Neural progenitor cell (in vitro differentiated cells): ENCODE measurements at regions not wholly inside any gene's neighbourhood (a gene's known extent, or its start where the extent isn't known, plus 50 kb on each side); places are given as distances from the start of the nearest gene placed in this dataset.

Experiments
- DNase-seq: peaks from one replicate; pipeline ENCODE4 v3.0.0-alpha.2; 2016; ENCODE audit warnings: low spot score
- H2AFZ ChIP-seq: fragments of 200-600 bp; sonication (generic); replicated peaks from 2 replicates; pipeline ENCODE4 v1.6.1; 2016; ENCODE audit warnings: antibody characterized with exemption
- H3F3A ChIP-seq: fragments of 200-600 bp; sonication (generic); 2 replicates; pipeline ENCODE4 v1.6.1; 2016; ENCODE audit warnings: antibody characterized with exemption, low read depth
- H3K27ac ChIP-seq: fragments of 200-600 bp; sonication (generic); 2 replicates; pipeline ENCODE4 v1.5.1; 2016; ENCODE audit warnings: mild to moderate bottlenecking
- H3K27me3 ChIP-seq: fragments of 200-600 bp; sonication (generic); 2 replicates; pipeline ENCODE4 v1.6.1; 2016; ENCODE audit warnings: mild to moderate bottlenecking, moderate library complexity
- H3K36me3 ChIP-seq: fragments of 200-600 bp; sonication (generic); 2 replicates; pipeline ENCODE4 v1.5.1; 2016
- H3K4me1 ChIP-seq: fragments of 200-600 bp; sonication (generic); 2 replicates; pipeline ENCODE4 v1.6.1; 2016; ENCODE audit warnings: mixed run types
- H3K4me2 ChIP-seq: fragments of 200-600 bp; sonication (generic); 2 replicates; pipeline ENCODE4 v1.6.1; 2016
- H3K4me3 ChIP-seq: fragments of 200-600 bp; sonication (generic); 2 replicates; pipeline ENCODE4 v1.5.1; 2016
- H3K79me2 ChIP-seq: fragments of 200-600 bp; sonication (generic); 2 replicates; pipeline ENCODE4 v1.6.1; 2016; ENCODE audit warnings: low read depth
- H3K9ac ChIP-seq: fragments of 200-600 bp; sonication (generic); 2 replicates; pipeline ENCODE4 v1.6.1; 2016
- H3K9me3 ChIP-seq: fragments of 200-600 bp; sonication (generic); 2 replicates; pipeline ENCODE4 v1.5.1; 2016; ENCODE audit warnings: low read depth
- H4K20me1 ChIP-seq: fragments of 200-600 bp; sonication (generic); 2 replicates; pipeline ENCODE4 v1.6.1; 2016; ENCODE audit warnings: low read depth
- H3K27ac Mint-ChIP-seq: 3 replicates; pipeline ENCODE4 v1.8.0; 2021; ENCODE audit warnings: mixed read lengths
- H3K27me3 Mint-ChIP-seq: 2 replicates; pipeline ENCODE4 v1.8.0; 2022; ENCODE audit warnings: low read depth, mild to moderate bottlenecking, inconsistent platforms, moderate library complexity, mixed read lengths; ENCODE audit not compliant: insufficient read depth
- H3K36me3 Mint-ChIP-seq: 3 replicates; pipeline ENCODE4 v1.8.0; 2021; ENCODE audit warnings: mixed read lengths
- H3K4me1 Mint-ChIP-seq: 3 replicates; pipeline ENCODE4 v1.8.0; 2021; ENCODE audit warnings: mixed read lengths
- H3K4me3 Mint-ChIP-seq: 3 replicates; pipeline ENCODE4 v1.8.0; 2021; ENCODE audit warnings: mild to moderate bottlenecking, moderate library complexity, mixed read lengths
- H3K9me3 Mint-ChIP-seq: 3 replicates; pipeline ENCODE4 v1.8.0; 2020; ENCODE audit warnings: mixed read lengths
- CTCF ChIP-seq: fragments of 200-600 bp; sonication (generic); IDR thresholded peaks from 2 replicates; pipeline ENCODE4 v1.5.1; 2017; ENCODE audit warnings: antibody characterized with exemption, mild to moderate bottlenecking
- EZH2 ChIP-seq: fragments of 200-600 bp; sonication (generic); IDR thresholded peaks from 2 replicates; pipeline ENCODE4 v1.6.1; 2017; ENCODE audit warnings: antibody characterized with exemption, mild to moderate bottlenecking, moderate library complexity
- EZH2phosphoT487 ChIP-seq: fragments of 200-600 bp; sonication (generic); IDR thresholded peaks from 2 replicates; pipeline ENCODE4 v1.6.1; 2017; ENCODE audit warnings: antibody characterized with exemption

GRCh38 chr4:53830511-53830910 is 233.9 kb downstream of the CHIC2 start:
- no peak for TF ChIP-seq EZH2phosphoT487
- no peak for TF ChIP-seq CTCF
- no peak for TF ChIP-seq EZH2
- H3K9me3 ChIP-seq: no peaks in the 10 kb centered on the region
- no peak overlapping the region for H3K27ac ChIP-seq
- no peaks in the 10 kb centered on the region for H3K27me3 ChIP-seq
- H3K36me3 Mint-ChIP-seq: peaks cover 3% of the 10 kb centered on the region
- H3K4me1 ChIP-seq: no peaks in the 10 kb centered on the region
- H3K9me3 Mint-ChIP-seq: peaks cover 32% of the 10 kb centered on the region
- no peak overlapping the region for H3K4me2 ChIP-seq
- H2AFZ ChIP-seq: no peak overlapping the region
- no peak overlapping the region for H3K9ac ChIP-seq
- H3K36me3 ChIP-seq: no peaks in the 10 kb centered on the region
- H3K4me3 Mint-ChIP-seq: no peak overlapping the region
- no peaks in the 10 kb centered on the region for H4K20me1 ChIP-seq
- peaks cover 2% of the 10 kb centered on the region for H3K27me3 Mint-ChIP-seq
- no peak for DNase-seq
- no peak overlapping the region for H3K4me3 ChIP-seq
- H3K27ac Mint-ChIP-seq: no peak overlapping the region
- no peaks in the 10 kb centered on the region for H3K4me1 Mint-ChIP-seq
- no peaks in the 10 kb centered on the region for H3K79me2 ChIP-seq
- no peaks in the 10 kb centered on the region for H3F3A ChIP-seq

GRCh38 chr4:53821179-53821851 is 230.0 kb upstream of the LNX1 start:
- H3K4me3 Mint-ChIP-seq: no peak overlapping the region

GRCh38 chr4:53818104-53818503 is 226.8 kb upstream of the LNX1 start:
- H3F3A ChIP-seq: no peaks in the 10 kb centered on the region
- H2AFZ ChIP-seq: no peak overlapping the region
- Mint-ChIP-seq H3K27ac (no peak overlapping the region), H3K9me3 (no peaks in the 10 kb centered on the region), H3K27me3 (peaks cover 2% of the 10 kb centered on the region), H3K4me1 (no peaks in the 10 kb centered on the region), H3K4me3 (no peak overlapping the region), H3K36me3 (no peaks in the 10 kb centered on the region)
- no peaks in the 10 kb centered on the region for H3K4me1 ChIP-seq
- no peaks in the 10 kb centered on the region for H3K27me3 ChIP-seq
- no peak overlapping the region for H3K9ac ChIP-seq
- H3K27ac ChIP-seq: no peak overlapping the region
- H3K9me3 ChIP-seq: no peaks in the 10 kb centered on the region
- no peak for TF ChIP-seq EZH2phosphoT487
- no peak for TF ChIP-seq CTCF
- TF ChIP-seq EZH2: no peak
- no peaks in the 10 kb centered on the region for H3K79me2 ChIP-seq
- H3K4me3 ChIP-seq: no peak overlapping the region
- no peaks in the 10 kb centered on the region for H3K36me3 ChIP-seq
- no peak overlapping the region for H3K4me2 ChIP-seq
- DNase-seq: no peak
- no peaks in the 10 kb centered on the region for H4K20me1 ChIP-seq

More at GRCh38 chr4:53821179-53821851, 230.0 kb upstream of the LNX1 start:
- Histone ChIP-seq H4K20me1 (no peaks in the 10 kb centered on the region), H3K4me2 (no peak overlapping the region), H3K27me3 (no peaks in the 10 kb centered on the region), H3K36me3 (no peaks in the 10 kb centered on the region), H3K79me2 (no peaks in the 10 kb centered on the region), H3F3A (no peaks in the 10 kb centered on the region), H3K4me3 (no peak overlapping the region), H3K9ac (no peak overlapping the region), H3K9me3 (no peaks in the 10 kb centered on the region), H2AFZ (peak overlapping the region; percentile 50), H3K27ac (no peak overlapping the region), H3K4me1 (no peaks in the 10 kb centered on the region)
- Mint-ChIP-seq H3K27ac (no peak overlapping the region), H3K9me3 (peaks cover 2% of the 10 kb centered on the region), H3K36me3 (no peaks in the 10 kb centered on the region), H3K27me3 (peaks cover 2% of the 10 kb centered on the region), H3K4me1 (no peaks in the 10 kb centered on the region)
- DNase-seq: no peak
- TF ChIP-seq EZH2phosphoT487 (no peak), CTCF (no peak), EZH2 (no peak)
